ENCODE measurements at regions not wholly inside any gene's neighbourhood (a gene's known extent, or its start where the extent isn't known, plus 50 kb on each side); places are given as distances from the start of the nearest gene placed in this dataset.

DNA sequence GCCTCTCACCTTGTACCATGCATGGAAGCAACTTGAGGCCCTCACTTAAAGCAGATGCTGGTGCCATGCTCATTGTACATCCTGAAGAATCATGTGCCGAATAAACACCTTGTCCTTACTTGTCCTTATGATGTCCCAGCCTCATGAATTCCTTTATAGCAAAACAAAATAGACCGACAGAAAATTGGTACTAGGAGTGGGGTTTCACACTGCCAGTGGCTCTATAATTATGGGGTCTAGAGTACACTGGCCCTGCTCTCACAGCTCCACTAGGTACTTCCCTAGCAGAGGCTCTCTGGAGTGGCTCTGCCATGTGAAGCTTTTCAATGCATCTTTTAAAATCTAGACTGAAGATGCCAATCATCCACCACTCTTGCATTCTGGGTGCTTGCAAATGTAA lies 101.2 kb downstream of the HTR1B start:
- POLR2A ChIA-PET: no interaction called here

DNA sequence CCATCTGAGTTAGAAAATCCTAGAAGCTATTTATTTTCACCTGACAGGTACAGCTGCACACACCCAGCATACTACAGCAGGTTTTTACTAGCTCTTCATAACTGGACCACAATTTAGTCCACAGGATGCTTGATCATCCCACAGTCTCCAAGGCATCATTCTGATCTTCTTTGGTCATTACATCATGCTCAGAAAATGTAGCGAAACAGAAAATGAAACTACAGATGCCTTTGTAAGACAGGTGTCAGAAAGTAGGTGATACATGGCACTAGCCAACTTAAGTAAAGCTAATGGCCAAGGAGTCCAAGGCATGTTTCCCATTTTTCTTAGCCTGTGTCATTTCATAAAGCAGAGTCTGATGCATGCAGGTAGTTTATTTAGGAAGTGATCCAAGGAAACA lies 102.3 kb downstream of the HTR1B start:
- CTCF ChIA-PET: interaction anchor here (0.6 kb wide), 1 partner anchor 48 kb away, joined by 4 read pairs; no protein-coding TSS in a partner anchor
- POLR2A ChIA-PET: no interaction called here

More for the DNA sequence above, 101.2 kb downstream of the HTR1B start:
- Histone ChIP-seq H3K36me3 (ENCODE audit: control insufficient read depth, insufficient read depth, low read length) (no peaks in the 10 kb centered on the region), H3K27me3 (ENCODE audit: control insufficient read depth, insufficient read depth, low read length) (no peaks in the 10 kb centered on the region), H3K4me3 (ENCODE audit: low read depth, low read length) (no peak overlapping the region)
- CTCF ChIA-PET: no interaction called here
- TF ChIP-seq, protein P1, sequence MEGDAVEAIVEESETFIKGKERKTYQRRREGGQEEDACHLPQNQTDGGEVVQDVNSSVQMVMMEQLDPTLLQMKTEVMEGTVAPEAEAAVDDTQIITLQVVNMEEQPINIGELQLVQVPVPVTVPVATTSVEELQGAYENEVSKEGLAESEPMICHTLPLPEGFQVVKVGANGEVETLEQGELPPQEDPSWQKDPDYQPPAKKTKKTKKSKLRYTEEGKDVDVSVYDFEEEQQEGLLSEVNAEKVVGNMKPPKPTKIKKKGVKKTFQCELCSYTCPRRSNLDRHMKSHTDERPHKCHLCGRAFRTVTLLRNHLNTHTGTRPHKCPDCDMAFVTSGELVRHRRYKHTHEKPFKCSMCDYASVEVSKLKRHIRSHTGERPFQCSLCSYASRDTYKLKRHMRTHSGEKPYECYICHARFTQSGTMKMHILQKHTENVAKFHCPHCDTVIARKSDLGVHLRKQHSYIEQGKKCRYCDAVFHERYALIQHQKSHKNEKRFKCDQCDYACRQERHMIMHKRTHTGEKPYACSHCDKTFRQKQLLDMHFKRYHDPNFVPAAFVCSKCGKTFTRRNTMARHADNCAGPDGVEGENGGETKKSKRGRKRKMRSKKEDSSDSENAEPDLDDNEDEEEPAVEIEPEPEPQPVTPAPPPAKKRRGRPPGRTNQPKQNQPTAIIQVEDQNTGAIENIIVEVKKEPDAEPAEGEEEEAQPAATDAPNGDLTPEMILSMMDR (IDR thresholded peaks at IDR 0.05; ENCODE audit: insufficient read depth, low read depth, low read length): no peak
- DNase-seq (ENCODE audit: low read depth): no peak

DNA sequence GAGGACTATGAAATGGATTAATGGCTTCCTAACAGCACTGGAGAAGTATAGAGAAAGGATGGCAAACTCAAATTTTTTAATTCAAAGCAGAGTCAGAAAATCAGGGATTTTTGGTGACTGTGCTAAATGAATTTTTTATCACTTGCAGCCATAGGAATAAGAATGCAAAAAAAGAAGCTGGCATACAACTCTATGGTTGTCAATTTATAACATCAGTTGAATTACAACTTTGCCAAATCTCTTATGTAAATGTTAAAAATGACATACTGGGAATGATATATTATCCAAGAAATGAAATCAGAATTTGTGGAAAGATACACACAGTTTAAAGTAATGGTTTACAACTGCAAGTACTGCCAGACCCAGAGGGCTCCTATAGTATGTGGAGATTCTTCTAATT lies 106.5 kb downstream of the HTR1B start:
- no peak for DNase-seq (ENCODE audit: low read depth)
- H3K27me3 ChIP-seq (ENCODE audit: control insufficient read depth, insufficient read depth, low read length): no peaks in the 10 kb centered on the region
- CTCF ChIA-PET: no interaction called here
- POLR2A ChIA-PET: no interaction called here
- no peak overlapping the region for H3K4me3 ChIP-seq (ENCODE audit: low read depth, low read length)
- TF ChIP-seq, protein P1 (IDR thresholded peaks at IDR 0.05; ENCODE audit: insufficient read depth, low read depth, low read length): no peak
- H3K36me3 ChIP-seq (ENCODE audit: control insufficient read depth, insufficient read depth, low read length): no peaks in the 10 kb centered on the region

More for the DNA sequence above, 102.3 kb downstream of the HTR1B start:
- no peak for DNase-seq (ENCODE audit: low read depth)
- Histone ChIP-seq H3K36me3 (ENCODE audit: control insufficient read depth, insufficient read depth, low read length) (no peaks in the 10 kb centered on the region), H3K27me3 (ENCODE audit: control insufficient read depth, insufficient read depth, low read length) (no peaks in the 10 kb centered on the region), H3K4me3 (ENCODE audit: low read depth, low read length) (no peak overlapping the region)
- TF ChIP-seq, protein P1 (IDR thresholded peaks at IDR 0.05; ENCODE audit: insufficient read depth, low read depth, low read length): no peak

DNA sequence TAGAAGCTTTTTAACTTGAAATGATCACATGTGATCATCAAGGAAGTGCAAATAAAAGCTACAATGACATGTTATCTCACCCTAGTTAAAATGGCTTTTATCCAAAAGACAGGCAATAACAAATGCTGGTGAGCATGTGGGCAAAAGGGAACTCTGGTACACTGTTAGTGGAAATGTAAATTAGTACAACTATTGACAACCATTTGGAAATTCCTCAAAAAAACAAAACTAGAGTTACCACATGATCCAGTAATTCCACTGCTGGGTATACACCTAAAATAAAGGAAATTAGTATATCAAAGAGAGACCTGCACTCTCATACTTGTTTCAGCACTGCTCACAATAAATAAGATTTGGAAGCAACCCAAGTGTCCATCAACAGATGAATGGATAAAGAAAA lies 108.7 kb downstream of the HTR1B start:
- H3K27me3 ChIP-seq (ENCODE audit: control insufficient read depth, insufficient read depth, low read length): no peaks in the 10 kb centered on the region
- TF ChIP-seq, protein P1 (IDR thresholded peaks at IDR 0.05; ENCODE audit: insufficient read depth, low read depth, low read length): no peak
- POLR2A ChIA-PET: no interaction called here
- H3K4me3 ChIP-seq (ENCODE audit: low read depth, low read length): no peak overlapping the region
- CTCF ChIA-PET: no interaction called here
- no peak for DNase-seq (ENCODE audit: low read depth)
- no peaks in the 10 kb centered on the region for H3K36me3 ChIP-seq (ENCODE audit: control insufficient read depth, insufficient read depth, low read length)

DNA sequence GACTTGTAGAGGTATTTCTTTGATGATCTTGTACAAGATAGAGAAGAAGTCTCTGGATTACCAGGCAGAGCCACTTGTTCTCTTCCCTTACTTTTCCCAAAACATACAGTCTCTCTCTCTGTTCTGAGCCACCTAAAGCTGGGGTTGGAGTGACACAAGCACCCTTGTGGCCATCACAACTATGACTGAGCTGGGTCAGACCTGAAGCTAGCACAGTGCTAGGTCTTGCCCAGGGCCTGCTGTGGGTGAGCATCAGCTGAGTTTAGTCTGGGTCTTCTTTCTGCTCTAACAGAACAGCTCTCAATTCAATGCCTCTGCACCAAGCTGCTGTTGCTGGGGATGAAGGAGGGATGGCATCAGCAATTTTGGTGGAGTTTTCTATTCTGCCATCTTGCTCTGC lies 110.2 kb downstream of the HTR1B start:
- CTCF ChIA-PET: no interaction called here
- TF ChIP-seq, protein P1 (IDR thresholded peaks at IDR 0.05; ENCODE audit: insufficient read depth, low read depth, low read length): no peak
- no peak for DNase-seq (ENCODE audit: low read depth)
- H3K4me3 ChIP-seq (ENCODE audit: low read depth, low read length): no peak overlapping the region
- H3K27me3 ChIP-seq (ENCODE audit: control insufficient read depth, insufficient read depth, low read length): no peaks in the 10 kb centered on the region
- POLR2A ChIA-PET: no interaction called here
- no peaks in the 10 kb centered on the region for H3K36me3 ChIP-seq (ENCODE audit: control insufficient read depth, insufficient read depth, low read length)

Data from BJ (cell line).